ENCODE measurements at regions not wholly inside any gene's neighbourhood (a gene's known extent, or its start where the extent isn't known, plus 50 kb on each side); places are given as distances from the start of the nearest gene placed in this dataset.

DNA sequence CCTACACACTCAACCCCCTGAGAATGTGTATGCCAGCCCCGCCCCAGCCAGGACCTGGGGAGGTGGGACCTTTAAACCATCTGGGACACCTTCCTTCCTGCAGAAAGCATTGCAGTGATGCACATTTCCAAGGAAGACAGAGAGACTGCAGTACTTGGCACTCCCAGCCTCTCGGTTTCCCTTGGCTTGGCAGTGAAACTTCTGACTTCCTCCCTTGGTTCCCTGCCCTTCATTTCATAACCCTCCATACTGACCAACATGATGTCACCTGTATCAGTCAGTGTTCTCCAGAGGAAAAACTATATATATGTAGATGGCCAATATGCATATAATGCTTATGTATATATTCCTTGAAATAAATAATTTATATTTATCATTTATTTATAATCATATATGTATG is 103.2 kb downstream of the SST start:
- H3K4me2 ChIP-seq (ENCODE audit: insufficient read depth, low read length): no peak overlapping the region
- CTCF ChIA-PET: no interaction called here
- H3K9me3 ChIP-seq (replicated peaks; ENCODE audit: control insufficient read depth, insufficient read depth, low read length): no peaks in the 10 kb centered on the region
- H2AFZ ChIP-seq (ENCODE audit: low read depth, low read length): no peak overlapping the region
- H3K4me1 ChIP-seq (ENCODE audit: control insufficient read depth, extremely low read depth, insufficient read depth, low read length): no peaks in the 10 kb centered on the region
- TF ChIP-seq GATA2 (IDR thresholded peaks at IDR 0.05; ENCODE audit: insufficient read depth, insufficient read length, low read depth, low read length) (no peak), JUN (IDR thresholded peaks at IDR 0.05; ENCODE audit: borderline replicate concordance, insufficient read depth, insufficient read length, low read depth) (no peak), MYC (IDR thresholded peaks at IDR 0.05; ENCODE audit: low read depth, low read length) (no peak), FOS (IDR thresholded peaks at IDR 0.05; ENCODE audit: borderline replicate concordance, insufficient read depth, low read length) (no peak), POLR2AphosphoS5 (IDR thresholded peaks at IDR 0.05; ENCODE audit: insufficient read depth, low read depth, low read length) (no peak), POLR2A (IDR thresholded peaks at IDR 0.05; ENCODE audit: low read depth, low read length) (no peak), EZH2 (IDR thresholded peaks at IDR 0.05; ENCODE audit: borderline replicate concordance, low read depth, low read length, severe bottlenecking) (no peak)
- TF ChIP-seq, protein P1, sequence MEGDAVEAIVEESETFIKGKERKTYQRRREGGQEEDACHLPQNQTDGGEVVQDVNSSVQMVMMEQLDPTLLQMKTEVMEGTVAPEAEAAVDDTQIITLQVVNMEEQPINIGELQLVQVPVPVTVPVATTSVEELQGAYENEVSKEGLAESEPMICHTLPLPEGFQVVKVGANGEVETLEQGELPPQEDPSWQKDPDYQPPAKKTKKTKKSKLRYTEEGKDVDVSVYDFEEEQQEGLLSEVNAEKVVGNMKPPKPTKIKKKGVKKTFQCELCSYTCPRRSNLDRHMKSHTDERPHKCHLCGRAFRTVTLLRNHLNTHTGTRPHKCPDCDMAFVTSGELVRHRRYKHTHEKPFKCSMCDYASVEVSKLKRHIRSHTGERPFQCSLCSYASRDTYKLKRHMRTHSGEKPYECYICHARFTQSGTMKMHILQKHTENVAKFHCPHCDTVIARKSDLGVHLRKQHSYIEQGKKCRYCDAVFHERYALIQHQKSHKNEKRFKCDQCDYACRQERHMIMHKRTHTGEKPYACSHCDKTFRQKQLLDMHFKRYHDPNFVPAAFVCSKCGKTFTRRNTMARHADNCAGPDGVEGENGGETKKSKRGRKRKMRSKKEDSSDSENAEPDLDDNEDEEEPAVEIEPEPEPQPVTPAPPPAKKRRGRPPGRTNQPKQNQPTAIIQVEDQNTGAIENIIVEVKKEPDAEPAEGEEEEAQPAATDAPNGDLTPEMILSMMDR (IDR thresholded peaks at IDR 0.05; ENCODE audit: extremely low read depth in 1 of 2, insufficient read depth in 1 of 2, low read depth in 1 of 2, low read length in 2 of 2): no peak
- TF ChIP-seq, protein P2, sequence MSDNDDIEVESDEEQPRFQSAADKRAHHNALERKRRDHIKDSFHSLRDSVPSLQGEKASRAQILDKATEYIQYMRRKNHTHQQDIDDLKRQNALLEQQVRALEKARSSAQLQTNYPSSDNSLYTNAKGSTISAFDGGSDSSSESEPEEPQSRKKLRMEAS (IDR thresholded peaks at IDR 0.05; ENCODE audit: insufficient read depth, insufficient read length): no peak
- dilution Hi-C loops (cut with MboI; ENCODE audit: extremely low pct_ligation_motif_present, low sequenced_read_pairs) (no loop called here), intact Hi-C loops (cut with micrococcal nuclease) (no loop called here)
- POLR2A ChIA-PET: no interaction called here
- DNase-seq (ENCODE audit: low read depth, low spot score): no peak
- no peak overlapping the region for H3K27ac ChIP-seq (ENCODE audit: insufficient read depth, low read depth, low read length)
- no peaks in the 10 kb centered on the region for H3K27me3 ChIP-seq (ENCODE audit: control insufficient read depth in 2 of 2, insufficient read depth in 2 of 2, low read length in 2 of 2)
- no peak overlapping the region for H3K4me3 ChIP-seq (replicated peaks in 1 of 3; ENCODE audit: insufficient read depth in 1 of 3, low read depth in 1 of 3, low read length in 3 of 3)
- BruUV-seq (replicated peaks): no TSS peak
- H3K9me1 ChIP-seq (replicated peaks; ENCODE audit: control insufficient read depth, extremely low read depth, insufficient read depth, low read length): no peaks in the 10 kb centered on the region
- H3K79me2 ChIP-seq (ENCODE audit: control insufficient read depth, insufficient read depth, low read length): no peaks in the 10 kb centered on the region
- no peak overlapping the region for H3K9ac ChIP-seq (replicated peaks; ENCODE audit: extremely low read depth, insufficient read depth, low read length)
- H4K20me1 ChIP-seq (replicated peaks; ENCODE audit: control insufficient read depth, extremely low read depth, insufficient read depth, low read length): no peaks in the 10 kb centered on the region
- FAIRE-seq: no peak
- H3K36me3 ChIP-seq (ENCODE audit: control insufficient read depth in 2 of 2, extremely low read depth in 1 of 2, insufficient read depth in 2 of 2, low read length in 2 of 2): no peaks in the 10 kb centered on the region
